Tibial nerve (tissue), 4 donors: ENCODE measurements at regions not wholly inside any gene's neighbourhood (a gene's known extent, or its start where the extent isn't known, plus 50 kb on each side); places are given as distances from the start of the nearest gene placed in this dataset.

ENCODE experiments used
- DNase-seq, 2 donors: peaks; one replicate each; pipeline ENCODE4 v3.0.0-alpha.2; 2019; ENCODE audit warnings: low spot score in 2 of 2
- H3K27ac ChIP-seq, 4 donors: fragments of 200-600 bp; sonication (generic) in 3 of 4; one replicate each; pipeline ENCODE4 v1.5.1; 2017 to 2019; ENCODE audit warnings: mild to moderate bottlenecking in 1 of 4
- H3K27me3 ChIP-seq, 2 donors: fragments of 200-600 bp; sonication (generic) in 1 of 2; one replicate each; pipeline versions ENCODE4 v1.5.1 to v1.6.0; 2017 to 2019
- H3K36me3 ChIP-seq, 3 donors: fragments of 200-600 bp; sonication (generic); one replicate each; pipeline ENCODE4 v1.5.1; 2018 to 2019
- H3K4me1 ChIP-seq, 4 donors: fragments of 200-600 bp; sonication (generic) in 3 of 4; one replicate each; pipeline ENCODE4 v1.5.1; 2017 to 2019
- H3K4me3 ChIP-seq, 4 donors: fragments of 200-600 bp; sonication (generic) in 3 of 4; one replicate each; pipeline ENCODE4 v1.5.1; 2017 to 2019; ENCODE audit warnings: mild to moderate bottlenecking in 1 of 4, moderate library complexity in 1 of 4
- H3K9me3 ChIP-seq, 4 donors: fragments of 200-600 bp; sonication (generic) in 3 of 4; one replicate each; pipeline ENCODE4 v1.5.1; 2017 to 2019
- EP300 ChIP-seq, 2 donors: sonication (generic); formaldehyde crosslinking; IDR thresholded peaks; one replicate each; pipeline ENCODE4 v1.6.1; 2017; ENCODE audit warnings: antibody characterized with exemption in 2 of 2, mild to moderate bottlenecking in 1 of 2
- POLR2A ChIP-seq, 2 donors: fragments of 450-650 bp; IDR thresholded peaks; one replicate each; pipeline ENCODE4 v1.6.1; 2017; ENCODE audit warnings: antibody characterized with exemption in 2 of 2, mild to moderate bottlenecking in 2 of 2, moderate library complexity in 2 of 2
- WGBS, 2 donors: methylation state at CpG; one replicate each; pipeline ENCODE4 v1.1.5; 2018; 5-methylcytosine and 5-hydroxymethylcytosine counted together
- TF ChIP-seq, protein P1 (sequence below), 5 experiments: fragments of 200-600 bp in 3 of 5; fragments of 450-650 bp in 2 of 5; sonication (generic) in 3 of 5; IDR thresholded peaks; one replicate each; pipeline ENCODE4 v1.5.1; 2016 to 2019; ENCODE audit warnings: antibody characterized with exemption in 5 of 5, mild to moderate bottlenecking in 3 of 5, moderate library complexity in 2 of 5

DNA sequence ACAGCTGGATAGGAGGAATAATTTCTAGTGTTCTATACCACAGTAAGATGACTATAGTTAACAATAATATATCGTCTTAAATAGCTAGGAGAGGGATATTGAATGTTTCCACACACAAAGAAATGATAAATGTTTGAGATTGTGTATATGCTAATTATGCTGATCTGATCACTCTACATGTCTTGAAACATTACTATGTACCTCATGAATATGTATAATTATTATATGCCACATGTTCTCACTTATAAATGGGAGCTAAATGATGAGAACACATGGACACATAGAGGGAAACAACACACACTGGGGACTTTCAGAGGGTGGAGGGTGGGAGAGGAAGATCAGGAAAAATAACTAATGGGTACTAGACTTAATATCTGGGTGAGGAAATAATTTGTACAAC, 53.2 kb upstream of the MAGEA4 start:
- Histone ChIP-seq H3K9me3 (no peaks in the 10 kb centered on the region), H3K4me3 (no peak overlapping the region), H3K36me3 (no peaks in the 10 kb centered on the region), H3K27me3 (no peaks in the 10 kb centered on the region), H3K27ac (no peak overlapping the region), H3K4me1 (no peaks in the 10 kb centered on the region)
- DNase-seq = no peak
- WGBS, 2 donors = 80 to 90% methylated on average over 1 of the region's 1 CpG
- TF ChIP-seq, protein P1, sequence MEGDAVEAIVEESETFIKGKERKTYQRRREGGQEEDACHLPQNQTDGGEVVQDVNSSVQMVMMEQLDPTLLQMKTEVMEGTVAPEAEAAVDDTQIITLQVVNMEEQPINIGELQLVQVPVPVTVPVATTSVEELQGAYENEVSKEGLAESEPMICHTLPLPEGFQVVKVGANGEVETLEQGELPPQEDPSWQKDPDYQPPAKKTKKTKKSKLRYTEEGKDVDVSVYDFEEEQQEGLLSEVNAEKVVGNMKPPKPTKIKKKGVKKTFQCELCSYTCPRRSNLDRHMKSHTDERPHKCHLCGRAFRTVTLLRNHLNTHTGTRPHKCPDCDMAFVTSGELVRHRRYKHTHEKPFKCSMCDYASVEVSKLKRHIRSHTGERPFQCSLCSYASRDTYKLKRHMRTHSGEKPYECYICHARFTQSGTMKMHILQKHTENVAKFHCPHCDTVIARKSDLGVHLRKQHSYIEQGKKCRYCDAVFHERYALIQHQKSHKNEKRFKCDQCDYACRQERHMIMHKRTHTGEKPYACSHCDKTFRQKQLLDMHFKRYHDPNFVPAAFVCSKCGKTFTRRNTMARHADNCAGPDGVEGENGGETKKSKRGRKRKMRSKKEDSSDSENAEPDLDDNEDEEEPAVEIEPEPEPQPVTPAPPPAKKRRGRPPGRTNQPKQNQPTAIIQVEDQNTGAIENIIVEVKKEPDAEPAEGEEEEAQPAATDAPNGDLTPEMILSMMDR (IDR thresholded peaks at IDR 0.05) = no peak
- TF ChIP-seq POLR2A (IDR thresholded peaks at IDR 0.05) (no peak), EP300 (IDR thresholded peaks at IDR 0.05) (no peak)

DNA sequence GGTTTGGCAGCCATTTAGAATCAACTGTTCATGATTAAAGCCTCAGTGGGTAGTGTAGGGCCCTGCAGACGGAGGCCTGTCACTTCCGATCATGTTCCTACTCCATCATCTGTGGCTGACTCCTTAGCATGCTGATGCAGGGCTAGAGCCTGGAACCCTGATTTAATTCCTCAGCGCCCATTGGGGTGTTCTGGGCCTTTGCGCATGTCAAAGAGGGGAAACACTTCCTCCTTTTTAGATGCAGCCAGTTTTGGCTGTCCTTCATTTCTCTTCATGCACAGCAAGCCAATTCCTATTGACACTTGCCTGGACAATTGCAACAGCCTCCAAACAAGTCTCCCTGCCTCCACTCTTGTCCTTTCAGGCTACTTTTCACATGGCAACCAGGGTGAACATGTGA, 51.9 kb upstream of the MAGEA4 start:
- Histone ChIP-seq H3K27me3 (no peaks in the 10 kb centered on the region), H3K27ac (no peak overlapping the region), H3K4me3 (no peak overlapping the region), H3K36me3 (no peaks in the 10 kb centered on the region), H3K9me3 (no peaks in the 10 kb centered on the region), H3K4me1 (no peaks in the 10 kb centered on the region)
- WGBS, 2 donors = 73 to 94% methylated on average over 4 of the region's 4 CpGs
- TF ChIP-seq EP300 (IDR thresholded peaks at IDR 0.05) = no peak
- TF ChIP-seq POLR2A (IDR thresholded peaks at IDR 0.05) = no peak
- TF ChIP-seq, protein P1 (IDR thresholded peaks at IDR 0.05) = no peak
- DNase-seq = no peak
